Mucosa of descending colon (tissue), 3 donors: ENCODE measurements at regions not wholly inside any gene's neighbourhood (a gene's known extent, or its start where the extent isn't known, plus 50 kb on each side); places are given as distances from the start of the nearest gene placed in this dataset.

Experiments used
- ATAC-seq: fragments of 200-7000 bp; cut with Tn5 transposase; one replicate; pipeline ENCODE4 v1.9.1; 2020; ENCODE audit warnings: mild to moderate bottlenecking, moderate library complexity
- DNase-seq, 3 donors: peaks; one replicate each; pipeline ENCODE4 v3.0.0-alpha.2; 2020
- H3K36me3 ChIP-seq: fragments of 200-600 bp; one replicate; pipeline ENCODE4 v1.8.0; 2021; ENCODE audit warnings: low read depth, mild to moderate bottlenecking
- H3K4me1 ChIP-seq: fragments of 200-600 bp; one replicate; pipeline ENCODE4 v1.8.0; 2021; ENCODE audit warnings: low read depth, mild to moderate bottlenecking
- H3K4me3 ChIP-seq: fragments of 200-600 bp; one replicate; pipeline ENCODE4 v1.8.0; 2021; ENCODE audit warnings: mild to moderate bottlenecking
- H3K9me3 ChIP-seq: fragments of 200-600 bp; one replicate; pipeline ENCODE4 v1.8.0; 2021; ENCODE audit warnings: mild to moderate bottlenecking
- CTCF ChIP-seq: fragments of 200-600 bp; IDR thresholded peaks from one replicate; pipeline ENCODE4 v1.8.0; 2022; ENCODE audit warnings: antibody characterized with exemption, mild to moderate bottlenecking
- intact Hi-C, 2 donors: fragments of 100-400 bp; cut with DNase I in 1 of 2; cut with micrococcal nuclease in 1 of 2; formaldehyde crosslinking; loops; one replicate each; pipeline versions ENCODE4 v1.11.0 to v1.11.1; 2022; cut with DNase I, micrococcal nuclease
- donor health status: DM: no; HTN: no; CAD: no; lungs with moderate emphysema.
- donor health status: DM: no; HTN: no; CAD: no.
- donor health status: DM: no; HTN: yes; CAD: no.

GRCh38 chr16:64287655-64288528 lies 834.0 kb downstream of the CDH11 start:
- Histone ChIP-seq H3K4me3 (no peak overlapping the region), H3K9me3 (no peaks in the 10 kb centered on the region), H3K36me3 (no peaks in the 10 kb centered on the region), H3K4me1 (no peaks in the 10 kb centered on the region)
- TF ChIP-seq CTCF, result no peak
- DNase-seq (no peak), ATAC-seq (no peak)
- intact Hi-C loops, result no loop called here

GRCh38 chr16:64282181-64282580 lies 839.7 kb downstream of the CDH11 start:
- no peak overlapping the region for H3K4me3 ChIP-seq
- no peak for DNase-seq
- intact Hi-C loops, result no loop called here
- H3K36me3 ChIP-seq, result no peaks in the 10 kb centered on the region
- no peaks in the 10 kb centered on the region for H3K9me3 ChIP-seq
- no peak for TF ChIP-seq CTCF
- ATAC-seq, result no peak
- H3K4me1 ChIP-seq, result no peaks in the 10 kb centered on the region

- intact Hi-C loops, result no loop called here
- H3K36me3 ChIP-seq, result no peaks in the 10 kb centered on the region
- H3K4me3 ChIP-seq, result no peak overlapping the region
- ATAC-seq, result no peak
- TF ChIP-seq CTCF, result no peak
- H3K4me1 ChIP-seq, result no peaks in the 10 kb centered on the region
- H3K9me3 ChIP-seq, result no peaks in the 10 kb centered on the region
- DNase-seq, result no peak
Observed at GRCh38 chr16:64280317-64280716, 841.5 kb downstream of the CDH11 start.

- no peak overlapping the region for H3K4me3 ChIP-seq
- DNase-seq (no peak), ATAC-seq (no peak)
- no peaks in the 10 kb centered on the region for H3K9me3 ChIP-seq
- no peak for TF ChIP-seq CTCF
- H3K36me3 ChIP-seq, result no peaks in the 10 kb centered on the region
- no peaks in the 10 kb centered on the region for H3K4me1 ChIP-seq
- intact Hi-C loops, result no loop called here
Observed at GRCh38 chr16:64278196-64278595, 843.7 kb downstream of the CDH11 start.

- Histone ChIP-seq H3K4me1 (no peaks in the 10 kb centered on the region), H3K9me3 (no peaks in the 10 kb centered on the region), H3K36me3 (no peaks in the 10 kb centered on the region), H3K4me3 (no peak overlapping the region)
- ATAC-seq (no peak), DNase-seq (no peak)
- no peak for TF ChIP-seq CTCF
- intact Hi-C loops, result no loop called here
Observed at GRCh38 chr16:64276646-64277045, 845.2 kb downstream of the CDH11 start.

- H3K4me1 ChIP-seq, result no peaks in the 10 kb centered on the region
- H3K4me3 ChIP-seq, result no peak overlapping the region
- ATAC-seq (no peak), DNase-seq (no peak)
- H3K9me3 ChIP-seq, result no peaks in the 10 kb centered on the region
- no peaks in the 10 kb centered on the region for H3K36me3 ChIP-seq
- intact Hi-C loops, result no loop called here
- no peak for TF ChIP-seq CTCF
Observed at GRCh38 chr16:64272028-64272427, 849.8 kb downstream of the CDH11 start.
